LNCAP (cell line): ENCODE measurements at regions not wholly inside any gene's neighbourhood (a gene's known extent, or its start where the extent isn't known, plus 50 kb on each side); places are given as distances from the start of the nearest gene placed in this dataset.
A peak's percentile ranks its signal among the peaks of the same experiment; 100 is the strongest.

Source experiments
- TF ChIP-seq, protein P1 (sequence below): fragments of 450-650 bp; IDR thresholded peaks from 2 replicates; pipeline ENCODE4 v1.5.1; 2017; ENCODE audit warnings: mild to moderate bottlenecking

GRCh38 chr11:34001557-34002064, 49.9 kb upstream of the CAPRIN1 start:
- TF ChIP-seq, protein P1, sequence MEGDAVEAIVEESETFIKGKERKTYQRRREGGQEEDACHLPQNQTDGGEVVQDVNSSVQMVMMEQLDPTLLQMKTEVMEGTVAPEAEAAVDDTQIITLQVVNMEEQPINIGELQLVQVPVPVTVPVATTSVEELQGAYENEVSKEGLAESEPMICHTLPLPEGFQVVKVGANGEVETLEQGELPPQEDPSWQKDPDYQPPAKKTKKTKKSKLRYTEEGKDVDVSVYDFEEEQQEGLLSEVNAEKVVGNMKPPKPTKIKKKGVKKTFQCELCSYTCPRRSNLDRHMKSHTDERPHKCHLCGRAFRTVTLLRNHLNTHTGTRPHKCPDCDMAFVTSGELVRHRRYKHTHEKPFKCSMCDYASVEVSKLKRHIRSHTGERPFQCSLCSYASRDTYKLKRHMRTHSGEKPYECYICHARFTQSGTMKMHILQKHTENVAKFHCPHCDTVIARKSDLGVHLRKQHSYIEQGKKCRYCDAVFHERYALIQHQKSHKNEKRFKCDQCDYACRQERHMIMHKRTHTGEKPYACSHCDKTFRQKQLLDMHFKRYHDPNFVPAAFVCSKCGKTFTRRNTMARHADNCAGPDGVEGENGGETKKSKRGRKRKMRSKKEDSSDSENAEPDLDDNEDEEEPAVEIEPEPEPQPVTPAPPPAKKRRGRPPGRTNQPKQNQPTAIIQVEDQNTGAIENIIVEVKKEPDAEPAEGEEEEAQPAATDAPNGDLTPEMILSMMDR, result no peak

DNA sequence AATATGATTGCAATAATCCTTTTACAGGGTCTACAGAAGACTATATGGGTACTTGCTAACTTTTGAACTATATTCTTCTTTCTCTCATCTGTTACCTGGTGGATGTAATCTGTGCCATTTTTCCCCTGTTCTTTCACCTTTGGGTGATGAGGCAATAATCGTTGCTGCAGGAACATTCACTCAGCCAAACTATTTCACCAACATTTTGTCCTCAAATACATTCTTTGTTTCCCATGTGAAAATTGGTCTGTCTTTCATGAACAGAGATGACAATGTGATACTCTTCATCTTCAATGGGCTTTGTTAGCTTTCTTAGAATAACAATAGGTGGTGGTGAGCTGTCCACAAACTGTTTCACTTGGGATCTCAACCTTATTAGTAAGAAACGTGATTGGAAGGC, 52.1 kb upstream of the CAPRIN1 start:
- TF ChIP-seq, protein P1, result no peak

GRCh38 chr11:33997584-33998251, 53.8 kb upstream of the CAPRIN1 start:
- TF ChIP-seq, protein P1, result no peak

- TF ChIP-seq, protein P1, result peak; percentile 77
Observed at GRCh38 chr11:33996498-33997454, 54.8 kb upstream of the CAPRIN1 start.

DNA sequence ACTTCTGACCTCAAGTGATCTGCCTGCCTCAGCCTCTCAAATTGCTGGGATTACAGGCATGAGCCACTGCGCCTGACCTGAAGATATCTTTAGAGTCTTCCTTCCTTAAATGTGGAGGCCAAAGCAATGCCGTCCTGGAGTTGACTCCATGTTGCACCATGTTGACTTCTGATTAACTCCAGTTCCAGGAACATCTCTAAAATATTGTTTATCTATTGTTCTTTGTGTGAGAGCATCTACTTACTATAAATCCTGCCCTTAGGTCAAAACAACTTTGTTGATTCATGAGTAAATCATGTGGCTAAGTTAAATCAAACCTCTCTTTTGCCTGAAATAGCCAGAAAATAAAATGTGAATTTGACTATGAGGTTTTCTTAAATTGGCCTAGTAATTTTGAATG, 56.6 kb upstream of the CAPRIN1 start:
- TF ChIP-seq, protein P1, result no peak

GRCh38 chr11:33989461-33989860, 62.1 kb upstream of the CAPRIN1 start:
- TF ChIP-seq, protein P1, result no peak

DNA sequence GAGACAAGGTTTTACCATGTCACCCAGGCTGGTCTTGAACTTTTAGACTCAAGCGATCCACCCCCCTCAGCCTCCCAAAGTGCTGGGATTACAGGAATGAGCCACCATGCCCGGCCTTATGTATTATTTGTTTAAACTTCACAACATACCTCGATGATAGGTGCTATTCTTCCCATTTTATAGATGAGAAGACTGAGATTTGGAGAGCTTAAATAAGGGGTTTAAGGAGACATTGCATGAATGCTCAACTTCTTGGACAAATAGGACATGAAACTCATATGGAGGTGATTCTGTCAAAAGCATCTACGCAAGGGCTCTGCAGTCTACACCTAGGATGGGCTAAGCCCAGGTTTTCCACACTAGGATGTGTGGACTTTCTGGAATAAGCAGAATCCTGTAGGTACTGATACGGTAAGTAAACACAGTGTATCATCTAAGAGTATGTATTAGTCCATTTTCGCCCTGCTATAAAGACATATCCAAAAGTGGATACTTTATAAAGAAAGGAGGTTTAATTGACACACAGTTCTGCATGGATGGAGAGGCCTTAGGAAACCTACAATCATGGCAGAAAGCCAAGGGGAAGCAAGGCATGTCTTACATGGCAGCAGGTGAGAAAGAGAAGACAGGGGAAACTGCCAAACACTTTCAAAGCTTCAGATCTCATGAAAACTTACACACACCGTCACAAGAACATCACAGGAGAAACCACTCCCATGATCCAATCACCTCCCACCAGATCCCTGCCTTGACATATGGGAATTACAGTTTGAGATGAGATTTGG, 62.8 kb upstream of the CAPRIN1 start:
- TF ChIP-seq, protein P1, result no peak
